Thyroid gland (tissue), 4 donors: ENCODE measurements at regions not wholly inside any gene's neighbourhood (a gene's known extent, or its start where the extent isn't known, plus 50 kb on each side); places are given as distances from the start of the nearest gene placed in this dataset.

Experiments used
- POLR2A ChIP-seq, 2 donors: fragments of 450-650 bp; IDR thresholded peaks; one replicate each; pipeline ENCODE4 v1.6.1; 2017; ENCODE audit warnings: antibody characterized with exemption in 2 of 2, mild to moderate bottlenecking in 2 of 2, moderate library complexity in 1 of 2
- TF ChIP-seq, protein P1 (sequence below), 6 experiments: fragments of 200-600 bp in 3 of 6; fragments of 450-650 bp in 3 of 6; sonication (generic) in 3 of 6; IDR thresholded peaks; one replicate each; pipeline ENCODE4 v1.5.1; 2016 to 2019; ENCODE audit warnings: antibody characterized with exemption in 6 of 6, mild to moderate bottlenecking in 2 of 6, inconsistent platforms in 1 of 6, moderate library complexity in 1 of 6

DNA sequence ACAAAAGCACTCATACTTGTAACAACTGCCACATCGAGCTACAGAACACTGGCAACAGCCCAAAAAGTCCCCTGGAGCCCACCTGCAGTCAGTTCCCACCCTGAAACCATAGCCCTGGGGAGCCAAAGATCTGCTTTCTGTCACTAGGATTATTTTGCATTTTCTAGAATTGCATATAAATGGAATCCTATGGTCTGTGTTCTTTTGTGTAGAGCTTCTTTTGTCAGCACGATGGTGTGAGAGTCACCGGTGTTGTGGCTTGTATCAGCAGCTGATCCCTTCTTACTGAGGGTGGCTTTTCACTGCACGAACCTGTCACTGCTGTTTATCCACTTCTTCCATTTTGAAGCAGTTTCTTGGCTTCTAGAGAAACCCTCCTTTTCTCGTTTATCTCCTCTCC is 60.1 kb upstream of the PRR23E start:
- no peak for TF ChIP-seq POLR2A (IDR thresholded peaks at IDR 0.05)
- TF ChIP-seq, protein P1, sequence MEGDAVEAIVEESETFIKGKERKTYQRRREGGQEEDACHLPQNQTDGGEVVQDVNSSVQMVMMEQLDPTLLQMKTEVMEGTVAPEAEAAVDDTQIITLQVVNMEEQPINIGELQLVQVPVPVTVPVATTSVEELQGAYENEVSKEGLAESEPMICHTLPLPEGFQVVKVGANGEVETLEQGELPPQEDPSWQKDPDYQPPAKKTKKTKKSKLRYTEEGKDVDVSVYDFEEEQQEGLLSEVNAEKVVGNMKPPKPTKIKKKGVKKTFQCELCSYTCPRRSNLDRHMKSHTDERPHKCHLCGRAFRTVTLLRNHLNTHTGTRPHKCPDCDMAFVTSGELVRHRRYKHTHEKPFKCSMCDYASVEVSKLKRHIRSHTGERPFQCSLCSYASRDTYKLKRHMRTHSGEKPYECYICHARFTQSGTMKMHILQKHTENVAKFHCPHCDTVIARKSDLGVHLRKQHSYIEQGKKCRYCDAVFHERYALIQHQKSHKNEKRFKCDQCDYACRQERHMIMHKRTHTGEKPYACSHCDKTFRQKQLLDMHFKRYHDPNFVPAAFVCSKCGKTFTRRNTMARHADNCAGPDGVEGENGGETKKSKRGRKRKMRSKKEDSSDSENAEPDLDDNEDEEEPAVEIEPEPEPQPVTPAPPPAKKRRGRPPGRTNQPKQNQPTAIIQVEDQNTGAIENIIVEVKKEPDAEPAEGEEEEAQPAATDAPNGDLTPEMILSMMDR (IDR thresholded peaks at IDR 0.05) = no peak
